IgD-negative memory B cell (primary cell): ENCODE measurements at regions not wholly inside any gene's neighbourhood (a gene's known extent, or its start where the extent isn't known, plus 50 kb on each side); places are given as distances from the start of the nearest gene placed in this dataset.

ENCODE experiments used
- H3K27ac Mint-ChIP-seq, 3 donors: one replicate each; pipeline ENCODE4 v1.8.0; 2020 to 2022; ENCODE audit warnings: mild to moderate bottlenecking in 3 of 3, mixed read lengths in 3 of 3, moderate library complexity in 1 of 3
- H3K27me3 Mint-ChIP-seq: one replicate; pipeline ENCODE4 v1.8.0; 2021; ENCODE audit warnings: mixed read lengths
- H3K36me3 Mint-ChIP-seq: one replicate; pipeline ENCODE4 v1.8.0; 2020; ENCODE audit warnings: mild to moderate bottlenecking, mixed read lengths
- H3K4me1 Mint-ChIP-seq, 3 donors: one replicate each; pipeline ENCODE4 v1.8.0; 2020 to 2022; ENCODE audit warnings: mixed read lengths in 3 of 3, mild to moderate bottlenecking in 1 of 3
- H3K4me3 Mint-ChIP-seq, 4 donors: one replicate each; pipeline ENCODE4 v1.8.0; 2020 to 2022; ENCODE audit warnings: mild to moderate bottlenecking in 4 of 4, mixed read lengths in 4 of 4, moderate library complexity in 3 of 4
- H3K9me3 Mint-ChIP-seq, 3 donors: one replicate each; pipeline ENCODE4 v1.8.0; 2020 to 2021; ENCODE audit warnings: mixed read lengths in 3 of 3, mild to moderate bottlenecking in 1 of 3

GRCh38 chr1:106526650-106527049, 529.8 kb upstream of the PRMT6 start:
- Mint-ChIP-seq H3K27me3 (no peaks in the 10 kb centered on the region), H3K36me3 (no peaks in the 10 kb centered on the region), H3K27ac (no peak overlapping the region), H3K9me3 (peaks cover 4 to 8% (median 5%) of the 10 kb centered on the region in 3 donors), H3K4me3 (no peak overlapping the region), H3K4me1 (no peaks in the 10 kb centered on the region)

DNA sequence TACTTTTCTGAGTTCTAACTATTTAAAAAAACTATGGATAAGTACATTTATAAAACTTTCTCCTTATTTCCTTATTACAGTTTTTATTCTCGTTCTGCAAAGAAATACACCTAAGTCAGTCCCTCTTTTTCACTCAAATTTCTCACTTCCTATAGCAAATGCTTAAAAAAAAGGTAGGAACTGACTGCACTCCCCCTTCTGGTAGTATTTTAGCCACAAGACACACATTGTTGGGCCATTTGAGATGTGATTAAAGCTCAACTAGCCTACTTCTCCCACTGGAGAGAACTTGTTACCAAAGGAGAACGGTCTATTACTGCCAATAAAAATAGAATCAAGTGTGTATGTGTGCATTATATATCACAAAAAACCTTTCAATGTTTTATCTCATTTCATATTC, 521.9 kb upstream of the PRMT6 start:
- Mint-ChIP-seq H3K9me3 (peaks cover 7 to 9% (median 9%) of the 10 kb centered on the region in 3 donors), H3K4me3 (no peak overlapping the region), H3K36me3 (no peaks in the 10 kb centered on the region), H3K4me1 (no peaks in the 10 kb centered on the region), H3K27ac (no peak overlapping the region), H3K27me3 (no peaks in the 10 kb centered on the region)

DNA sequence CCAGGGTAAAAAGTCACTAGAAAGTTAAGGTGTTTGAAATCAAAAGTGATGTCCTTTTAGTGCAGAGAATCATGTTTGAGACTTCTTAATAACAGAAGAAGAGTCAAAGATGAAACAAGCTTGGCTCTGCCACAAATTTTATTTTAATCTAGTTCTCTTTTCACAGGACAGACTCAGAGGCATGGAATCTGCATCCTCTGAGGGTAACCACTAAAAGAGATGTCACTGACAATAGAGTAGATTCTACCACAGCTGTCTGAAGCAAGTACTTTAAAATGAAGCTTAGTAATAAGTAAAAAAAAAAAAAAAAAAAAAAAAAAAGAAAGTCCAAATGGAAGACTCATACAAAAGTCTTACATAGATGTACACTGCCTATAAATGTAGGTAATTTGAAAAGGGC, 519.7 kb upstream of the PRMT6 start:
- peaks cover 7 to 9% (median 8%) of the 10 kb centered on the region in 3 donors for H3K9me3 Mint-ChIP-seq
- H3K27ac Mint-ChIP-seq = no peak overlapping the region
- H3K4me1 Mint-ChIP-seq = no peaks in the 10 kb centered on the region
- H3K36me3 Mint-ChIP-seq = no peaks in the 10 kb centered on the region
- H3K27me3 Mint-ChIP-seq = peaks cover 2% of the 10 kb centered on the region
- no peak overlapping the region for H3K4me3 Mint-ChIP-seq

- Mint-ChIP-seq H3K9me3 (peaks cover 0 to 7% (median 2%) of the 10 kb centered on the region in 3 donors), H3K4me3 (no peak overlapping the region), H3K27ac (no peak overlapping the region), H3K4me1 (no peaks in the 10 kb centered on the region), H3K36me3 (no peaks in the 10 kb centered on the region), H3K27me3 (no peaks in the 10 kb centered on the region)
Observed at GRCh38 chr1:106548726-106549125, 507.7 kb upstream of the PRMT6 start.

DNA sequence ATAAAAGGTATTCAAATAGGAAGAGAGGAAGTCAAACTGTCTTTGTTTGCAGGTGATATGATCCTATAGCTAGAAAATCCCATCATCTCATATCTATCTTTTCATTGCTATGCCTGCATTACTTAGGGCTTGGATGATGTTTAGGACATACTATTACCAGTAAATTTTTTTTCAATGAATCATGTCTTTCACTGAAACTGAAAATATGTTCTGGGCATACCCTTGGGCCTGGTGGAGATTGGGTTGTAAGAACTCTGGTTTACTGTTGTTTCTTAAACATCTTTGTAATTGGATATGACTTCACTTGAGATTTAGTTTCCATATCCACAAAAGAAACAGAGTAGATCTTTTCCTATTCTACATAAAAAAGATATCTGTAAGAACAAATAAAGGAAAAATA, 502.2 kb upstream of the PRMT6 start:
- Mint-ChIP-seq H3K27ac (no peak overlapping the region), H3K9me3 (peaks cover 0 to 6% (median 2%) of the 10 kb centered on the region in 3 donors)

DNA sequence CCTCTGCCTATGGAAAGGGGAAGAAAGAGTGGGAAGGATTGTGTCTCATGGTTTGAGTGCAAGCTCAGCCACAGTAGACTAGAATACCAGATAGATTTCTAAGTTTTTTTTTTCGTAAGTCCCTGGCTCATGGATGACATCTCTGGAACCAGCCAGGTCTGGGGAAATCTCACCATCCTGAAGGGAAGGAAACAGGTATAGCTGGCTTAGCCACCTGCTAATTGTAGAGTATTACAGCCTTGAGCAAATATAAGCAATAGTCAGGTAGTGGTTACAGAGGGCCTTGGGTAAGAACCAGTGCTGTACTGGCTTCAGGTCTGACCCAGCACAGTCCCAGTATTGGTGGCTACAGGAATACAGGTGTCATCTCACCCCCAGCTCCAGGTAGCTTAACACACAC, 500.9 kb upstream of the PRMT6 start:
- no peaks in the 10 kb centered on the region for H3K27me3 Mint-ChIP-seq
- no peaks in the 10 kb centered on the region for H3K4me1 Mint-ChIP-seq
- no peak overlapping the region for H3K4me3 Mint-ChIP-seq
- H3K27ac Mint-ChIP-seq = no peak overlapping the region
- no peaks in the 10 kb centered on the region for H3K36me3 Mint-ChIP-seq
- peaks cover 0 to 6% (median 2%) of the 10 kb centered on the region in 3 donors for H3K9me3 Mint-ChIP-seq

More for the DNA sequence above, 502.2 kb upstream of the PRMT6 start:
- Mint-ChIP-seq H3K27me3 (no peaks in the 10 kb centered on the region), H3K36me3 (no peaks in the 10 kb centered on the region), H3K4me3 (no peak overlapping the region), H3K4me1 (no peaks in the 10 kb centered on the region)

DNA sequence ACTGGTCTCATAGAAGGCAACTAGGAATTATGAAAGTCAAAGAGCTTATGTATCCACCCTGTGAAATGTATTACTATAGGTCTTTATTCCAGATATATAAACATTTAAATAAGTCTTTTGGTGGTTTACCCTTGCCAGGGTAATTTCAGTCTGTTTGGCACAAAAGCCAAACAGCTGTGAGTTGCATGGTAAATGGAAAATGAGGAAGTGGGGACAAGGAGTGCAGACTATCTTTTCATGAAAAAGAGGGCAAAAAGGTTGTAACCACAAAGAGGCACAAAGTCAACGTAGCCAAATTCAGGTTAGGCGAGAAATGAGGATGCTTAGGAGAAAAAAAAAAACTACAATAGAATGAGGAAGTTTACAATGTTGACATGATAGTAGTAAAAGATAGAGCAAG, 492.3 kb upstream of the PRMT6 start:
- Mint-ChIP-seq H3K27ac (no peak overlapping the region), H3K36me3 (no peaks in the 10 kb centered on the region), H3K4me1 (no peaks in the 10 kb centered on the region), H3K27me3 (no peaks in the 10 kb centered on the region), H3K9me3 (no peaks in the 10 kb centered on the region), H3K4me3 (no peak overlapping the region)

- H3K27ac Mint-ChIP-seq = no peak overlapping the region
- H3K9me3 Mint-ChIP-seq = no peaks in the 10 kb centered on the region
- H3K27me3 Mint-ChIP-seq = no peaks in the 10 kb centered on the region
- H3K4me3 Mint-ChIP-seq = no peak overlapping the region
- no peaks in the 10 kb centered on the region for H3K36me3 Mint-ChIP-seq
- no peaks in the 10 kb centered on the region for H3K4me1 Mint-ChIP-seq
Observed at GRCh38 chr1:106568201-106568974, 488.1 kb upstream of the PRMT6 start.

- H3K4me1 Mint-ChIP-seq = no peaks in the 10 kb centered on the region
- H3K4me3 Mint-ChIP-seq = no peak overlapping the region
- no peaks in the 10 kb centered on the region for H3K36me3 Mint-ChIP-seq
- H3K27me3 Mint-ChIP-seq = no peaks in the 10 kb centered on the region
- H3K9me3 Mint-ChIP-seq = peaks cover 0 to 1% (median 0%) of the 10 kb centered on the region in 3 donors
- peak overlapping the region in 1 of 3 donors; percentile 46 for H3K27ac Mint-ChIP-seq
Observed at GRCh38 chr1:106571109-106571508, 485.4 kb upstream of the PRMT6 start.

GRCh38 chr1:106584107-106584506, 472.4 kb upstream of the PRMT6 start:
- Mint-ChIP-seq H3K36me3 (no peaks in the 10 kb centered on the region), H3K9me3 (peaks cover 0 to 4% (median 0%) of the 10 kb centered on the region in 3 donors)

DNA sequence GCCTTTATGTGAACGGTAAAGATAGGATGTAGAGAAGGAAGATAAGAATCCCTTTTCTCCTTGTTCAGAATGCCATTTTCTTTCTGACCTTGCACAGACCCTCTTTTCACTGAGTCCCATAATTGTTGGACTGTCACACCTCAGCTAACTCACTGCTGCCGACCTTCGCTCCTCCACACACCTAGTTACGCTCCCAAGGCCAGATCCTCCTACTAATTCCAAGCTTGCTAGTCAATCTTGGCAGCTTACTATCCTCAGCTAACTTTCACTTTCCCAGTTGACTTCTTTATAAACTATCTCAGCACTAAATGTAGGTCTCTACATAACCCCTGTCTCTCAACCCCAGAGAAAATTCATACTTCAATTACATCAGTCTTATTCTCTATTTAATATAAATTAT, 471.8 kb upstream of the PRMT6 start:
- no peak overlapping the region for H3K27ac Mint-ChIP-seq
- no peaks in the 10 kb centered on the region for H3K36me3 Mint-ChIP-seq
- no peak overlapping the region for H3K4me3 Mint-ChIP-seq
- peaks cover 0 to 4% (median 0%) of the 10 kb centered on the region in 3 donors for H3K9me3 Mint-ChIP-seq
- no peaks in the 10 kb centered on the region for H3K27me3 Mint-ChIP-seq
- no peaks in the 10 kb centered on the region for H3K4me1 Mint-ChIP-seq

More at GRCh38 chr1:106584107-106584506, 472.4 kb upstream of the PRMT6 start:
- no peak overlapping the region for H3K27ac Mint-ChIP-seq
- H3K27me3 Mint-ChIP-seq = no peaks in the 10 kb centered on the region
- H3K4me3 Mint-ChIP-seq = no peak overlapping the region
- no peaks in the 10 kb centered on the region for H3K4me1 Mint-ChIP-seq

DNA sequence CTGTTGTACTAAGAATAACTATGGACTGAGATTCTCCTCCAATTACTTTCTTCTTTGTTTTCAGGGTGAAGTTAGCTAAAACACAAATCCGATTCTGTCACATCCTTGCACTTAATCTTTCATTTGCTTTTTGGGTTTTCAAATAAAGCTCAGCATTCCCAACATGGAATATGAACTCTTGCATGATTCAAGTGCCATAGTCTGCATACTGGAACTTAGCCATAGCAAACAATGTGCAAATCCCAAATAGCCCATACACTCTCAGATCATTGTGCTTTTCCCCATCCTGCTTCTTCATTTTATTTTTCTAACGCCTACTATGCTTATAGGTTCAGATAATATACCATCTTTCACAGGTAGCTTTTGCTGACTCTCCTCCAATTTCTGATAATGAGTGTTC, 455.8 kb upstream of the PRMT6 start:
- H3K27ac Mint-ChIP-seq = no peak overlapping the region
- H3K27me3 Mint-ChIP-seq = no peaks in the 10 kb centered on the region
- no peak overlapping the region for H3K4me3 Mint-ChIP-seq
- no peaks in the 10 kb centered on the region for H3K4me1 Mint-ChIP-seq
- H3K36me3 Mint-ChIP-seq = no peaks in the 10 kb centered on the region
- peaks cover 0 to 2% (median 0%) of the 10 kb centered on the region in 3 donors for H3K9me3 Mint-ChIP-seq

- H3K4me1 Mint-ChIP-seq = no peaks in the 10 kb centered on the region
- H3K4me3 Mint-ChIP-seq = no peak overlapping the region
- no peaks in the 10 kb centered on the region for H3K36me3 Mint-ChIP-seq
- H3K27ac Mint-ChIP-seq = no peak overlapping the region
- H3K9me3 Mint-ChIP-seq = no peaks in the 10 kb centered on the region
- H3K27me3 Mint-ChIP-seq = no peaks in the 10 kb centered on the region
Observed at GRCh38 chr1:106603616-106604015, 452.9 kb upstream of the PRMT6 start.

DNA sequence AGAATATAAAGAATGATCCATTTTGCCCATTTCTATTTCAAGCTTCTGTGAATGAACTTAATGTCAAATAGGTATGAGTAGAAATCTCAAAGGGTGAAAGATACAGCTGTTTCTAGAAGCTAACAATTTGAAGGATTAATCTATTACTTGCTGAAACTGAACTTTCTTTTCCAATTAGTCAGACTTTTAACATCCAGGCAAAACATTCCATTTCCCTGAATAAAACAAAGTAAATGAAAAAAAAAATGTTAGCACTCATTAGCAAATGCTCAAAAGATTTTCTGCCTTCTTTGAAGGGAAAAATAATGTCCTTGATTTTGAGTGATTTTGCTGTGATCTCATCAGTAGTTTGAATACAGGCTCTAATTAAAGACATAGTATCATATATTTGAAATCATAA, 447.6 kb upstream of the PRMT6 start:
- peaks cover 1% of the 10 kb centered on the region for H3K36me3 Mint-ChIP-seq
- peaks cover 0 to 3% (median 0%) of the 10 kb centered on the region in 3 donors for H3K9me3 Mint-ChIP-seq
- no peak overlapping the region for H3K4me3 Mint-ChIP-seq
- H3K27ac Mint-ChIP-seq = no peak overlapping the region
- no peaks in the 10 kb centered on the region for H3K27me3 Mint-ChIP-seq
- H3K4me1 Mint-ChIP-seq = no peaks in the 10 kb centered on the region

GRCh38 chr1:106613068-106613467, 443.4 kb upstream of the PRMT6 start:
- Mint-ChIP-seq H3K4me3 (no peak overlapping the region), H3K9me3 (peaks cover 0 to 3% (median 0%) of the 10 kb centered on the region in 3 donors), H3K27ac (no peak overlapping the region), H3K36me3 (peaks cover 1% of the 10 kb centered on the region), H3K27me3 (no peaks in the 10 kb centered on the region), H3K4me1 (no peaks in the 10 kb centered on the region)

GRCh38 chr1:106613861-106614260, 442.6 kb upstream of the PRMT6 start:
- no peaks in the 10 kb centered on the region for H3K27me3 Mint-ChIP-seq
- no peaks in the 10 kb centered on the region for H3K4me1 Mint-ChIP-seq
- H3K36me3 Mint-ChIP-seq = peaks cover 1% of the 10 kb centered on the region
- no peak overlapping the region for H3K4me3 Mint-ChIP-seq
- peaks cover 0 to 3% (median 0%) of the 10 kb centered on the region in 3 donors for H3K9me3 Mint-ChIP-seq
- H3K27ac Mint-ChIP-seq = no peak overlapping the region
